ENCODE measurements at regions not wholly inside any gene's neighbourhood (a gene's known extent, or its start where the extent isn't known, plus 50 kb on each side); places are given as distances from the start of the nearest gene placed in this dataset.

DNA sequence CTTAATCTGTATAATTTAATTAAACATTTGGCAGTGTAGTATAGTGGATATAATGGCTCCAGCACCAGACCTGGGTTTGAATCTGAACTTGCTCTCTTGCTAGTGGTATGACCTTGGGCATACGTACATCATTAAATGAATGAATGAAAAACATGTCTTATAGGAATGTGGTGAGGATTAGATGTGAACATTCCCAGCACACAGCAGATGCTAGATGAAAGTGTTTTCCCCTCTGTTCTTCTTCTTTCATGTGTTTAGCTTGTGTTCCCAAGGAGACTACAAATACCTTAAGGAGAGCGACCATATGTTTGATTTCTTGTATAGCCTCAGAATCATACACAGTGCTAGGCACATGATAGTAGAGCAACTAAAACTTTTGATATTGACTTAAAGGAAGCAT, 56.5 kb downstream of the CT47B1 start:
- no peak for DNase-seq

DNA sequence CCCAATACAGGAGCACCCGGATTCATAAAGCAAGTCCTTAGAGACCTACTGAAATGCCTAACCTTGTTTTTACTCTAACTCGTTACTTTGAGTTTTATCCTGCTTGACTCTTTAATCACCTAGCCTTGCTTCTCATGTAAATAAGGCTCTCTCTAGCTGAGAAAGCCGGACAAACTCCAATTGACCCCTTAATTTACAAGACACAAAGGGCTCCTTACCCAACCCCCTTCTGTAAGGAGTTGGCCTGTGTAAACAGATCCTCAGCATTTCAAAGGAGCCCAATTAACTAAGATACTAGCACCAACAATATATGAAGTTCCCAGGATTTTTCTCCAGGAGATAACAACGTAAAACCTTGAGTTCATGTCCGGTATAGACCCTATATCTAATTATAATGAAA, 61.7 kb downstream of the CT47B1 start:
- no peak for DNase-seq

DNA sequence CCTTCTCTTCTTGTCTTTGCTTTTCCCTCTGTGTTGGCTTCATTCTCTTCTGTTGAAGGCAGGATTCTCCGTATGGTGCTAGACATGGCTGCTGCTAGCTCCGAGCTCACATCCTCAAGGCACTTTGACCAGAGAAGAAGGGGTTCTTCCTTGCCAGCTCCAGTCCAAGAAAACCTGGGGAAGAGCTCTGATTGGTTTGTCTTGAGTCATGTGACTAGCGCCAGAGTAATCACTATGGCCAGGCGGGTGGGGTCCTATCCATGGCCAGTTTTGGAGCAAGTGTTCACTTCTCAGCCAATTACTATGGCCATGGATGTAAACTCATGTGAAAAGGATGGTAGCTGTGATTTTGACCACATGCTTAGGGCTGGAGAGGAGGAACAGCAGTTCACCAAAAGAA, 74.2 kb downstream of the CT47B1 start:
- DNase-seq = no peak

DNA sequence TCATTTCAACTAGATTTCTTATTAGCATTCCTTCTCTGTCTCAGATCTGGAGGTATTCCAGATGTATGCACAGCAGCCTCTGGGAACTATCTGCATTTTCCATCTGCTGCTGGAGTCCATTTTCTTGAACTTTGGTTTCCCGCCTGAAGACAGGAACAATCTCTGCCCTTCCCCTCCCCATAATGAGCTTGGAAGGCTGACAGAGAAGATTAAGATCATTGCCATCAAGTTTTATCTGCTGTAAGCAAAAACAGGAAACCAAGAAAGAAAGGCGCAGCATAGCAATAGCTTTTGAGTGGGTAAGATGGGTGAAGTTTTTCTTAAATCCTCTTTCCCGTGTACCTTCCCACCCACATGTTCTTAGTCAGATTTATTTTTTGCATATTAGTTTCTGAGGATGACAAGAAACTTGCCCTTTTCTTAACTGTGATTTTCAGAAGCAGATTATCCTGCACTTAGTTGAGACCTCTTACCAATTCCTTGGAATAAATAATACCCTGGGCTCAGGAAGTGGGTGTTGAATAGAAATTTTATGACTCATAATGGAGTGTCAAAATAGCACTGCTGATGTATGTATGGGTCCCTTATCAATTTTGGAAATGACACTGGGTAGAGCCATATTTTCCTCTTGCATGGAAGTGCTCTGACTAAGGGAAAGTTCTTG, 78.3 kb downstream of the CT47B1 start:
- DNase-seq = no peak

DNA sequence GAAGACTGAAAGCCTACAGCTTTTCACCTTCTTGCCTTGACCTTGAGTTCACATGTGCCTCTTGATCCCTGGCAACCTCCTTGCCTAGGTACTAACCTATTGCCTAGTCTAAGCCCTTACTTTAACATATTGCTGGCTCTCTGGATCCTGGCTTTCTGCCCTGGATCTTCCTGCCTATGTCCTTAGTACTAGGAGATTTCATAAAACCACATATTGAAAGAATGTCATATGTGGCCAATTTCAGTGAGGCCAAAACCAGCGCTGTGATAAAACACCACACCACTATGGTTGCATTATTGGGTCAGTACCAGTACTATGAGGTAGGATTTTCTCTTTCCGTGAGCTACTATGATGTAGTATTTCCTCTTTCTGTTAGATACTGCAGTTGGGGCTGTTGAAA, 80.4 kb downstream of the CT47B1 start:
- DNase-seq = no peak

DNA sequence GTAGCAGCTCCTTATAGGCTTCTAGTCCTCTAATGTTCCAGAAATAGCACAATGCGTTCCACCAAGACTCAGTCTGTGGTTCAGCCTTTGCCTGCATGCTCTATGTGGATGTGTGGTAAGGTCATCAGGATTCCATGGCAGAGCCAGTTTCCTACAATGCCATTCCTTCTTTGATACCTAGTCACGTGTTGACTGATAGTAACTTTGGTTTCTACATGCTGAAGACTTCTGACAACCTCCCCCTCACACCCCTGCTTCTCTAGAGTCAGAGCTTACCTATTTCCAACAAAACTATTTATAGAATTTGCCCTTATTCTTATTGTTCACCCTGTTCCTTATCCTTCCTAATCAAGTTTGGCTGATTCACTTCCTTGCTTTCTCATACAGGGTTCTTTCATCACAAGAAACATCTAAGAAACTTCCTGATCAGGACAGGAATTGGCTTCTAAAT, 81.1 kb downstream of the CT47B1 start:
- no peak for DNase-seq

DNA sequence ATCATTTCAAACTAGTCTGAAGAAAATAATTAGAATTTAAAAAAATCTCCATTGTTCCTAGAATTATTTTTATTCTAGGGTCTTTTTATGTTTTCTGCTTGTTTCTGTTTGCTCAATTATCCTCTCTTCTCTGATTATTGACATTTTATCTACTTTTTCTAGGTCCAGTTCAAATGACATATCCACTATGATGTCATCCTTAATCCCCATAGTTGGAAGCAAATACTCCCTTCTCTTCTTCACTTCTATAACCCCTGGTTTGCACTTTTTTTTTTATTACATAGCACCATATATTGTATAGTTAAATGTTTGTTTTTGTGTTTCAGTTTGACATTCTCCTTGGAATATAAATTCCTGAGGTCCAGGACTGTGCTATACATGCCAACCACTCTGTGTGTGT, 82.6 kb downstream of the CT47B1 start:
- DNase-seq = no peak

DNA sequence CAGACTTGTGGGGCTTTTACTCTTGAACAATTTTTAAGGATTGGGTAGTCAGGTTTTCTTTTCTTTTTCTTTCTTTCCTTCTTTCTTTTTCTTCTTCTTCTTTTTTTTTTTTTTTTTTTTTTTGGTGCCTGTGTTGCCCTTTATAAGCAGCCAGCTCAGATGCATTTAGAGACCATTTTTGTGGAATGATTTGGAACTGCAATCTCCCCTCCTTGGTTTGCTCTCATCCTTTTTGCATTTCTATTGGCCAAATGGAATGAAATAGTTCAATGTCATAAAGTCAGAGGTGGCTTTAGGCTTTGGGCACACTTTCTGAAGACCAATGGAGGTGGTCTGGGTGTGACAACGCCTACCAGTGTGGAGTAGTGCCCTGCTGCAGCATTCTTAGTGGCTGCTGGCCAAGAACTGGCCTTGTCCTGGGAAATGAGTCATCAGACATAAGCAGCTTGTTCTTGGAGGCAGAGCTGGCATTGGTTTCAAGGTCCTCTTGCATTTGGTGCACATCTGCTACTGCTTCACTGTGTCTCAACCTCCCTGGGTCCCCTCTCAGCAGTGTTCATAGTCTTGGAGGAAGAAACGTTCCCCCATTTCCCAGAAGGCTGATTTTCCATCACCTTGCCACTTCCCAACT, 84.5 kb downstream of the CT47B1 start:
- no peak for DNase-seq

DNA sequence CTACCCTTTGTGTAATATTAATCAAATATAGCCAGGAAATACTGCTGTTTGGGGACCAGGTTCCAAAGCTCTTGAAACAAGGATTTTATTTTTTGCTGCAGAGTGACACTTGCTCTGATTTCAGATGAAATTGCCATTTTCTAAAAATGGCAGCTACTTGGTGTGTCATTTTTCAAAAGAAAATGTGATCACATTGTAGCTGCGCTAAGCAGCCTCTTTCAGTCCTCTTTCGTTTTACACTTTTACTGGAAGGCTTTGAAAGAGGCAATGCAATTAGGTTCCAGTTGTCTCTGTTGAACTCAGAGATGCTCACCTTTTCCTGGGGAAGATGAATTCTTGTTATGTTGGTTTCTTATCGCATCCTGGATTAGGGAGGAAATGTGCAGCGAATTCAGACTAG, 85.1 kb downstream of the CT47B1 start:
- DNase-seq = no peak

DNA sequence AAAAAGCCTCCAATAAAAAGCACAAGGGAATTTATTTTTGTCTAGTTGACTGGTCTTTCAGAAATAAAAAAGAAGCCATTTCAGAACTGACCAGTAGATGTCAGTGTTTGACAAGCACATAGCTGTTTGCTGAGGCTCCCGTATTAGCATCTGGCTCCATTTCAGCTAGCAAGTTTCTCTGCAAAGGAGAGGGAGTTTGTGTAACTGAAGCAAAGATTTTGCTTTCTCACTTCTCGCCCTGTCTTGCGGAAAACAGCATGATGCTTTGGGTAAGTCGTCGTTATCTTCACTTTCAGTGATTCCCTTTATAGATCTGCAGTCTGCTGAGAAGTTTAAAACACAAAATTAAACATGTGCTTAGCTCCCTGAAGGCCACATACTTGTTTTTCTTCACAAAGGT, 85.5 kb downstream of the CT47B1 start:
- peak; percentile 67 for DNase-seq

DNA sequence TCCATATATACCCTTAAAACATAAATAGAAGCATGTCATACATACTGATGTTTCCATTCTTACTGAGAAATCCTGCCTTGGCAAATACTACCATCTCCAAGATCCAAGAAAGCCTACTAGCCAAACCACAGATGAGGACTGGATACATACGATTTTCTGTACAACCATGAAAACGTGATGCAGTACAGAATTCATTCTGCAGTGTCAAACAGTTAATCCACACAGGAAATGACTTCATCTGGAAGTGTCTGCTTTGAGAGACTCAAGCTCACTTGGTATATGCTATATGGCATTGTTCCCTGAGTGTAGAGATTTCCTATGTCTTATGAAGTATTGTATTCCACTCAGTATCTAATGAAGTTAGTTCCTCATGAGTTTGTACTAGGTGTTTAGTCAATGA, 94.3 kb downstream of the CT47B1 start:
- DNase-seq = no peak

DNA sequence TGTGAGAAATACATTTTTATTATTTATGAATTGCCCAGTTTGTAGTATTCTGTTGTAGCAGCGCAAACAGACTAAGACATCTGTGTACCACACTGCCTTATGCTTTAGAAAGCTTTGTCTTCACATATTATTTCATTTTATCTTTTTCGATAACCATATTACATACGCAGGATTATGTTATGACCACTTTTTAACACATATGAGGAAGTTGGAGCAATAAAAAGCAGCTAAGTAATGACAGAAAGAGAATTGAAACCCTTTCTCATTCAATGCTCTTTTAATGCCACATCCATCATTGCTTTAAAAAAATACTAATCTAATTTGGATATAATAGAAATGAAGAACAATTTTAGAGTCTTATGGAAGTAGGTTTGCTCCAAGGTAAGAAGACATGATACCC, 99.7 kb downstream of the CT47B1 start:
- no peak for DNase-seq

DNA sequence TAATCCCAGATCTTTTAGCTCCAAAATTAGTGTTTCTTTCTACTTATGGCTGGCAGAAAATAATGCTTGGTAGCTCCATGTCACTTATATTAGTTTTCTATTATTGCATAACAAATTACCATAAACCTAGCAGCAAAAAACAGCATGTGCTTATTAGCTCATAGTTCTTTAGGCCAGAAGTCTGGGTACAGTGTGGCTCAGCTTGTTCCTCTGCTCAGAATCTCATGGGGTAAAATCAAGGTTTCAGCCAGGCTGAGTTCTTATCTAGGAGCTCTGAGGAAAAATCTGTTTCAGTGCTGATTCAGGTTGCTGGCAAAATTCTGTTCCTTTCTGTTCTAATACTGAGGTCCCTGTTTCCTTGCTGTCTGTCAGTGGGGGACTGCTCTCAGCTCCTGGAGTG, 101.1 kb downstream of the CT47B1 start:
- DNase-seq = no peak

DNA sequence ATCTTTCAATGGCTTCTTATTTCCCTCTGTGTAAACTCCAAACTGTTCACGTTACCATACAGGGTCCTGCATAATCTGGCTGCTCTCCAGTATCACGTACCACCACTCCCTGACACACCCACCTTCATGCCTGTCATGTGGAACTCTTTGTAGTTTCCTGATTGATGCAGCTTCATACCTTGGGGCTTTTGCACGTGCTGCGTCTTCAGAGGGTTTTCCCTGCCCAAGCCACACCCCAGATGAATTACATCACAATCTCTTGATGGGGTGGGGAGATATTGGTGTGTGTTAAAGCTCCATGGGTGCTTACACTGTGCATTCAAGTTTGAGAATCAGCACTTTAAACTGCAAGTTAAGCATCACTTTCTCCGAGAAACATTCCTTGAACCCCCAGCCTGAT, 101.9 kb downstream of the CT47B1 start:
- no peak for DNase-seq

DNA sequence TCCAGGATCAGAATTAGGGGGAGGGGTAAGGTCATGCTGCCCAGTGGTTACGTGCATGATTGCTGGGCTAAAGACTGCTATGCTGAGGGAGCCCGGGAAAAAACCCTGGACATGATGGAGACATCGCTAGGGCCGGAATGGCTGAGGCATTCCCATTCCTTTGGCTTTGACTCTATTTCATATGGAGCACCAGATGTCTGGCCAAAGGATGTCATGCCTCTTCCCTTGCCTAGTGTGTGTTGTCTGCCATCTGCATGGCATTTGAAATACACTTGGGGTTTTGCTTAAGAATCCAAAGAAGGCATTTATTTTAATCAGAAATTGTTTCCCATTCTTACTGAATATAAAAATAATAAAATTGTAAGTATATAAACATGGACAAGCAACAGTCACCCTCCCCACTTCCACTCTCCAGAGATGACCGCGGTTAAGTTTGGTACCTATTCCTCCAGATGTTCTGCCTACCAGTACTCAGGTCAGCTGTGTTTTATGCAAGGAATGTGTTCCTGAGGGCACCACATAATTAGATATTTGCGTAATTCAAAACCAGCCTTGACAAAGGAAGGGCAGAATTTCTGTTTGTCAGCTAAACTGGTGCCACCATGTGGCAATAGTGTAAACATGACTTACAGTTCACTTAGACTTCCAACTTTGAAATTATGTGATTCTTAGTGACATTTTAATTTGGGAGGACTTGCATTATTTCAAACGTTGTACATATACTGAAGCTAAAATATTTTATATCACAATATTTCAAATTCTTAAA, 105.9 kb downstream of the CT47B1 start:
- DNase-seq = peak; percentile 63

DNA sequence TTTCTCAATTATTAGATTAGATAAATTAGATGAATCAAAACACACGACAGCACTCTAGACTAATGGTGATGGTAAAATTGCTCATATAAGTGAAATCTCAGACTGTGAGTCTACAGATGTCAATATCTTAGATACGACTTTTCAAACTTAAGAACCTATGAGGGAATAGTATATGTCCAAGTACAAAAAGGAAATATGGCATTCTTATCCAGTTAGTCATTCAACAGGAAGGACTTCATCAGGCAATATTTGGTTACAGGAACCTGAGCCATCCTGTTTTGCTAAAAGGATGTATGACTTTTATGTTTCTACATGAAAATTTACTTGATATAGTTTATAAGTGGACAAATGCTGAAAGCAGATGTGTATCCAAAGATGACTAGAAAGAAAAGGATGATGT, 107.0 kb downstream of the CT47B1 start:
- DNase-seq = no peak

DNA sequence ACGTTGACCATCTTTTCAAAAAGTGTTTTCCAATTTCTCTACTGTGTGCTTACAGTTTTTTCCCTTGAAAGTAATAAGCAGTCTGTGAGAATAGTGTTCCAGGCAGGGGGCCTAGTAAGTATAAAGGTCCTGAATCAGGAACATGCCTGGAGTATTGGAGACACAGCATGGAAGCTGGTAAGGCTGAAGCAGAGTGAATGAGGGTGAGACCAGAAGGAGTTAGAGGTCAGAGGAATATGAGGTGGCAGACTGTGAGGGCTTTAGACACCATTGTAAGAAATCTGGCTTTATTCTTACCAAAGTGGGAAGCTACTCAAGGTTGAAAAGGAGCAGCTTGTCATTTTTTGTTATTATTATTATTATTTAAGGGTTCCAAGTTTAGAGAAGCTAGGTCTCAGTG, 107.4 kb downstream of the CT47B1 start:
- DNase-seq = no peak

DNA sequence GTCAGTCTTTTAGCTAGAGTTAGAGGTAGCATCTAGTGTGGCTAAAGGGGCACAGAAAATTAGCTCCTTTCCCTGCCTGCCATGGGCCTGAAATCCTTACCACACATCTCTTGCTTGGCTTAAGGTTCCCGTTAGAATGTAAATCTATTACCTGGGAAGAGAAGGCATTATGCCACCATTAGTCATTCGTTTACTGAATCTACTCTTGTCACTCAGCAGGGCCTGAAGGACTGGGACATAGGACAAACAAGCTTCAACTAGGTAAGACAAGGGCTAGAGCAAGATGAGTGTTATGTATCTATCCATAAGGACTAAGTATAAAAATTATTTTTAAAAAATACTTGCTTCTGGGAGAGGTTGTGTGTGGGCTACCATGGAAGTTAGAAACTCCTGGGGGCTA, 112.4 kb downstream of the CT47B1 start:
- no peak for DNase-seq

DNA sequence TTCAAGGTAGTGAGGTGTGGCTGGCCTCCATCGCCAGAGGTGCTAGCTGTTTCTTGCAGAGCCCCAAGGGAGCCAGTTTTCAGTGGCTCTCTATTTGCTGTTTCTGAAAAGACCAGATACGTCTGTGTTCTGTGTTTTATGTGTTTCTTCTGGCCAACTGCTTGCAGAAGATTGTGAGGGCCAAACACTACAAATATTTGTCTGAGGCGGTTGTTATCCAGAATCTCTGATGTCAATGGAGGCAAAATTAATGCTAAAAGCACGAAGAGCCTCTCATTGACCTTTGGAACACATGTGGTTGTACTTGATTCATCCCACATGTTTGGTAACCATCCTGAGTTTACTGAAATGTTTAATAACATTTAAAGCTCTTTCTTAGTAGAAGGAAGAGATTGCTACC, 113.9 kb downstream of the CT47B1 start:
- no peak for DNase-seq

DNA sequence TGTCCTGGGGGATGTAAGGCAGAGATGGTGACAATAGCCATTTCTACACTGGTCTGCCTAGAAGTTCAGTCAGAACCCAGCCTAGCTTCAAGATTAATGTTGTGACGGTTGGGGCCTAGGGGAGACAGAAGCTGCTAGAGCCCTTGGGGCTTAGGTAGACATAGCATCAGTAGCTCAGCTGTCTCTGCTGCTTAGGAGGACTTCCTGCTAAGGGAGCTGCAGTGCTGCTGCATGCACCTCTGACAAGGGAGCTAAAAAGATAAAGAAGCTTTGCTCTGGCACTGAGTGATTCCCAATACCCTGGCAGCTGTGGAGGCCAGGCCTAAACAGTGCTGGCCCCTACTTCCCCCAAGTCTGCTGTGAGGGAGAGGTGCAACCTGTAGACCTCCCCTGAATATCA, 116.0 kb downstream of the CT47B1 start:
- DNase-seq = no peak

DNA sequence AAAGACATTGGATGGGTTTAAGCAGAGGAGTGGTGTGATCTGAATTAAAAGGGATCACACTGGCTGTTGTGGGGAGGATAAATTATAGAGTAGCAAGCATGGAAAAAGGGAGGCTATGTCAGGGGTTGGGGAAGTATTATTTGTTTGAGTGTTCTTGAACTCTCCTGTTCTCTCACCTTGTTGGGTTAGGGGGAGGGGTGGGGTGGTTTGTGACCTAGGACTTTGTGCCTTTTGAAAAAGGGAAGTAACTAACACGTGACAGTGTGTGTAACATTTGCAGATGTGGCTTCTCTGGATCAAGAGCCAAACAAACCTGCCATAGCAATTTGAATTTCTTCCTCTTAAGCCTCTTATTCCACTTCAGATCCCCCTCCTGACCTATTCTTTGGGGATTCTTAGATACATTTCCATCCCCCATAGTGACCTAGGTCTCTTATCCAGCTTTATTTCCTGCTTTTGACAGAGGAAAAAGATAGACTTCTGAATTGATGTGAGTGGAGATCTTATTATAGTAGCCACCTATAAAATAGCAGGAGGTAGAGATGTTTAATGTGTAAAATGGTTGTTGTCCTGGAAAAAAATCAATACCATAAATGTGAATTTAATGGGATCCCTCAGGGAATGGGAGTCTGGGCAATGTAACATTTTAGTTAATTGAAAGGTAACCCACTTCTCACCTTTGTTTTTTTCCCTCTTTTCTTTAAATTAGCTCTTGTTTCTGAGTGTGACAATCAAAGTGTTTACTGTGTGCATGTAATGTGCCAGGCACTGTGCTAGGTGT, 120.4 kb downstream of the CT47B1 start:
- peak; percentile 42 for DNase-seq

DNA sequence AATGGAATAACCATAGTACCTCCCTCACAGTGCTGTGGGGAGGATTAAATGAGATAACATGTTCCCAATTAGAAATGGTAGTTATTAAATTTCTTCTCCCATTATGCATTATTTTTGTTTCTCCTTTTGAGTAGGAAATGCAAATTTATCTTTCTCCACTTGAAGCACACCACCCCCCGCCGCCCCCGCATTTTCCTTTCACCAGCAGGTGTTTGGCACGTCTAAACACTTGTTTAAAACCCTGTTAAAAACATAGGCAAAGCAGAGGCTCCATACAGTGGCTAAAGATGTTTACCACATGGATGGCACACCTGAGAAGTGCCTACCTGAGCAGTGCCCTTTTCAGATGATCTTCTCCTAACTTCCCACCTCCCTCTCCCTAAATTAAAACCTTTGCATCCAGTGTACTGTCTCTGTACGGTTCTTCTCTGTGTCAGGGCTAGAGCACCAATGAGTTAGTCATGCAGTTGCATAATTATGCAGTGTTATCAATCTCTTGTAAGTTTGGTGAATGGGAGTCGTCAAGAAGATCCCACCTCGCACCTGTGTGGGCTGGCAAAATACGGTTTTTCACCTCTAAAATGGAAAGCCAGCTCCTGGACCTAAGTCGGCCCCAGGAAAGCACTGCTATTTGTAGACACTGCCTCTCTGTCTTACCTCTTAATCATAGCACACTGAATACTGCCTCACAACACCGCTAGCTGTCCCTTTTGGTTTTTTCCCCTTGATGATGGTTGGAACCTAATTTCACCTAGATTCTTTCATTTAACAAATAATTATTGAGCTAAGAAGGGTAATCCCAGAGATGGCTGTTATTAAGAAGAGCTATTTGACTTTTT, 122.0 kb downstream of the CT47B1 start:
- no peak for DNase-seq
